Neural crest cell (in vitro differentiated cells): ENCODE measurements at regions not wholly inside any gene's neighbourhood (a gene's known extent, or its start where the extent isn't known, plus 50 kb on each side); places are given as distances from the start of the nearest gene placed in this dataset.

Source experiments
- DNase-seq: peaks from one replicate; pipeline ENCODE4 v3.0.0; 2021; ENCODE audit warnings: low read depth, mixed read lengths, low spot score
- H3K27ac Mint-ChIP-seq: one replicate; pipeline ENCODE4 v1.8.0; 2021; ENCODE audit warnings: mild to moderate bottlenecking, mixed read lengths; ENCODE audit not compliant: unreplicated experiment
- H3K27me3 Mint-ChIP-seq: 2 replicates; pipeline ENCODE4 v1.8.0; 2021; ENCODE audit warnings: low read depth, mild to moderate bottlenecking, mixed read lengths
- H3K36me3 Mint-ChIP-seq: 2 replicates; pipeline ENCODE4 v1.8.0; 2021; ENCODE audit warnings: low read depth, mild to moderate bottlenecking, mixed read lengths
- H3K4me1 Mint-ChIP-seq: 2 replicates; pipeline ENCODE4 v1.8.0; 2021; ENCODE audit warnings: mixed read lengths
- H3K4me3 Mint-ChIP-seq: one replicate; pipeline ENCODE4 v1.8.0; 2021; ENCODE audit warnings: mild to moderate bottlenecking, mixed read lengths
- H3K9me3 Mint-ChIP-seq: 2 replicates; pipeline ENCODE4 v1.8.0; 2021; ENCODE audit warnings: mixed read lengths
- TF ChIP-seq, protein P1 (sequence below): fragments of 200-600 bp; sonication (generic); conservative IDR thresholded peaks from 2 replicates; pipeline ENCODE4 v1.5.0; 2021; ENCODE audit warnings: antibody characterized with exemption, mild to moderate bottlenecking

DNA sequence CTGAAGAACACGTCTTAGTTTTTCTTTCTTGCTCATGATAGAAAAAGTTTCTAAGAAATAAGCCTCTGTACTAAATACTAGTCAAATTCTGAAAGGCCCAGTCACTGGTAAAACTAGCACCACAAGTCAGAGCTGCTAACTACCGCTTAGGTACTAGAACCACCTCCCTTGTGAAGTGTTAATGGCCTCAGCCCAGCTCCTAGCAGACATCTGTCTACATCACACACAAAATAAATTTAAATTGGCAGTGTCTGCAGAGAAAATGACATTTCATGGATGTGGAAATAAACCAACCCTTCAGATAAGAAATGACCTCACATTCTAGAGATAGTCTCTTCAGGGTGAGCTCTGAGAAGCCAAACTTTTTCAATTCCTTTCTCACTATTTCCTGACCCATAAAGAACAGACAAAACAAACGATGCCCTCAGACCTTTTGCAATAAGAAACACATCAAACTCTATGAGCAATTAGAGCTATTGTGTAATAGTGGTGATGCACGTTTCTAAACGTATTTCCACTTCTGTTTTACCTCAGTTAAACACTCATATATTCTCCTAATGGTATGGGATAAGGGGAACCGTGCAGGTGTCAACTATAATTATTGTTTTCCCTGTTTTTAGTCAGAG is 70.3 kb upstream of the DSG1 start:
- no peaks in the 10 kb centered on the region for H3K36me3 Mint-ChIP-seq
- TF ChIP-seq, protein P1, sequence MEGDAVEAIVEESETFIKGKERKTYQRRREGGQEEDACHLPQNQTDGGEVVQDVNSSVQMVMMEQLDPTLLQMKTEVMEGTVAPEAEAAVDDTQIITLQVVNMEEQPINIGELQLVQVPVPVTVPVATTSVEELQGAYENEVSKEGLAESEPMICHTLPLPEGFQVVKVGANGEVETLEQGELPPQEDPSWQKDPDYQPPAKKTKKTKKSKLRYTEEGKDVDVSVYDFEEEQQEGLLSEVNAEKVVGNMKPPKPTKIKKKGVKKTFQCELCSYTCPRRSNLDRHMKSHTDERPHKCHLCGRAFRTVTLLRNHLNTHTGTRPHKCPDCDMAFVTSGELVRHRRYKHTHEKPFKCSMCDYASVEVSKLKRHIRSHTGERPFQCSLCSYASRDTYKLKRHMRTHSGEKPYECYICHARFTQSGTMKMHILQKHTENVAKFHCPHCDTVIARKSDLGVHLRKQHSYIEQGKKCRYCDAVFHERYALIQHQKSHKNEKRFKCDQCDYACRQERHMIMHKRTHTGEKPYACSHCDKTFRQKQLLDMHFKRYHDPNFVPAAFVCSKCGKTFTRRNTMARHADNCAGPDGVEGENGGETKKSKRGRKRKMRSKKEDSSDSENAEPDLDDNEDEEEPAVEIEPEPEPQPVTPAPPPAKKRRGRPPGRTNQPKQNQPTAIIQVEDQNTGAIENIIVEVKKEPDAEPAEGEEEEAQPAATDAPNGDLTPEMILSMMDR = no peak
- H3K9me3 Mint-ChIP-seq = no peaks in the 10 kb centered on the region
- H3K4me1 Mint-ChIP-seq = peaks cover 52% of the 10 kb centered on the region
- H3K27me3 Mint-ChIP-seq = no peaks in the 10 kb centered on the region
- H3K27ac Mint-ChIP-seq = no peak overlapping the region
- H3K4me3 Mint-ChIP-seq = no peak overlapping the region
- DNase-seq = no peak

DNA sequence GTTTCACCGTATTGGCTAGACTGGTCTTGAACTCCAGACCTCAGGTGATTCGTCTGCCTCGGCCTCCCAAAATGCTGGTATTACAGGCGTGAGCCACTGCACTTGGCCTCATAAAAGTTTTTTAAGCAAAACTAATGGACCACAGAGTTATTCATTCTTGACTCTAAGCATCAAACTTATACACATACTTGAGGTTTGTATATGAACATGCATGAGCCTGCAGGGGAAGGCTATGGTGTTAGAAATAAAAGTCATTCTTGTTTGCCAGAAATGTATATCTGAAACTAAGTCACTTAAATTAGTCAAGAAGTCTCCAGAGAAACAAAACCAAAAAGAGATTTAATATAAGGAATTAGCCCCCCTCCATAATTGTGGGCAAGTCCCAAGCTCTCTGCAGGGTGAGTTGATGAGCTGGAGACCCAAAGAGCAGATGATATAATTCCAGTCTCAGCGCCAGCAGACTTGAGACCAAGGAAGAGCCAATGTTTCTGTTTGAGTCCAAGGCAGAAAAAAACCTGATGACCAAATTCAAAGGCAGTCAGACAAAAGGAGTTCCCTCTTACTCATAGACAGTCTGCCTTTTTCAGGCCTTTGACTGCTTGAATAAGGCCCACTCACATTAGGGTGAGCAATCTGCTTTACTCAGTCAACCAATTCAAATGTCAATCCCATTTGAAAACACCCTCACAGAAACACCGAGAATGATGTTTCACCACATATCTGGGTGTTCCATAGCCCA is 69.0 kb upstream of the DSG1 start:
- TF ChIP-seq, protein P1 = no peak
- DNase-seq = no peak
- Mint-ChIP-seq H3K9me3 (no peaks in the 10 kb centered on the region), H3K4me1 (peaks cover 41% of the 10 kb centered on the region), H3K27ac (no peak overlapping the region), H3K4me3 (no peak overlapping the region), H3K27me3 (no peaks in the 10 kb centered on the region), H3K36me3 (no peaks in the 10 kb centered on the region)

DNA sequence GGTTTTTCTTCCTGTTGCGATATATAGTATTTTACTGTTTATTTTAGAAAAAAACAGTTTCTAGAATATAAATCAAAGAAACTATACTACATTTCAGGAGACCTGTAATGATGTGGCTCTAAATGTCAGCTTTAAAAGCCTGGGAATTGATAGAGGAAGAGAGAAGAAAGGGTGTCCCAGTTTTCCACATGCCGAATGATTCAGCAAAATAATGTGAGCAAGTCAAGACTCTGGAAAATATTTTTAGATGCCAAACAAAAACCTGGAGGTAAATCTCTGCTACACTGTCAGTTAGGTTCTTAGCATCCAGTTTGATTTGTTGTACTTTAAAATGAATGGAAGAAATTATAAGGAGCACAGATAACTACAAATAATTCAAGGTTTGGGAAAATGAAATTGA is 67.1 kb upstream of the DSG1 start:
- Mint-ChIP-seq H3K4me1 (peaks cover 25% of the 10 kb centered on the region), H3K27me3 (no peaks in the 10 kb centered on the region), H3K9me3 (no peaks in the 10 kb centered on the region), H3K4me3 (no peak overlapping the region), H3K27ac (no peak overlapping the region), H3K36me3 (no peaks in the 10 kb centered on the region)
- TF ChIP-seq, protein P1 = no peak
- DNase-seq = no peak

DNA sequence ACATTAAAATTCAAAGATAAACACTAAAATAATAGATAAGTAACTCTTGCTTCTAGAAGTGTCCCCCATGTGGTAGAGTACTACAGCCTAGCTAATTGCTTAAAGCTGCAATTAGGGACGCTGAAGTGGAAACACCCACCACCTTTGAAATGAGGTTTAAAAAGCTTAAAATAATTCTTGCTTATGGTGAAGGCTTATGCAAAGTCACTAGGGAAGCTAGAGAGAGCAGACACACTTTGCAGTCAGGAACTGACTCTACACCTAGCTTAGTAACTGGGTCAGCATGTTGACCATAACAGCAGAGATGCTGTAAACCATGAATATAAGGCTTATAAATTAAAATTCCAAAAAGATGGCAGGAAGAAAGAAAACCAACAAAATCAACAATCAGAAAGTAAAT is 65.4 kb upstream of the DSG1 start:
- H3K36me3 Mint-ChIP-seq = no peaks in the 10 kb centered on the region
- no peak for DNase-seq
- H3K9me3 Mint-ChIP-seq = no peaks in the 10 kb centered on the region
- TF ChIP-seq, protein P1 = no peak
- H3K27ac Mint-ChIP-seq = no peak overlapping the region
- H3K4me3 Mint-ChIP-seq = no peak overlapping the region
- H3K27me3 Mint-ChIP-seq = no peaks in the 10 kb centered on the region
- peaks cover 16% of the 10 kb centered on the region for H3K4me1 Mint-ChIP-seq

DNA sequence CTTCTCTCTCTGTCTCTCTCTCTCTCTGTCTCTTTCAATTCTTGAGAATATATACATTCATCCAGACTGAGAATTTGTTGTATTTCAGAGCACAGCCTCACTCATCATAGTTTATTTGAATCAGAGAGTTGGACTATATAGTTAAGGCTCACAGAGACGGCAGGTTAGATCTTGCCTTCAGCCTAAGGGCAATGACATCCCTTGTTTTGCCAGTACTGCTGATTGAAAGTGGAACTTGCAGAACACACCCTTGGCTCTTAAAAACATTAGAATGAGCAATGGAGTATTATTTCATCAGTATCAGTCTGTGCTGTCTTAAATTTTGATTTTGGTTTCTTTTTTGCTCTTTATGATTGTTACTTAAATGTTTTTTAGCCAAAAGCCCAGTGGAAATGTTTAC is 62.0 kb upstream of the DSG1 start:
- Mint-ChIP-seq H3K9me3 (no peaks in the 10 kb centered on the region), H3K27me3 (no peaks in the 10 kb centered on the region), H3K27ac (no peak overlapping the region), H3K4me3 (no peak overlapping the region), H3K4me1 (no peaks in the 10 kb centered on the region), H3K36me3 (no peaks in the 10 kb centered on the region)
- no peak for DNase-seq
- TF ChIP-seq, protein P1 = no peak
